ES-I3 (cell line): ENCODE measurements at regions not wholly inside any gene's neighbourhood (a gene's known extent, or its start where the extent isn't known, plus 50 kb on each side); places are given as distances from the start of the nearest gene placed in this dataset.

Source experiments
- H3K36me3 ChIP-seq: 2 replicates; pipeline ENCODE4 v1.6.1; 2013; ENCODE audit warnings: mild to moderate bottlenecking, low read length, control low read depth, moderate library complexity; ENCODE audit not compliant: insufficient read depth
- H3K4me1 ChIP-seq: 2 replicates; pipeline ENCODE4 v1.6.1; 2013; ENCODE audit warnings: mild to moderate bottlenecking, control low read depth, low read length; ENCODE audit not compliant: insufficient read depth
- H3K9ac ChIP-seq: 2 replicates; pipeline ENCODE4 v1.6.1; 2013; ENCODE audit warnings: low read depth, mild to moderate bottlenecking, low read length, moderate library complexity
- H3K9me3 ChIP-seq: 2 replicates; pipeline ENCODE4 v1.6.1; 2013; ENCODE audit warnings: mild to moderate bottlenecking, low read length, moderate library complexity; ENCODE audit not compliant: control insufficient read depth, insufficient read depth

DNA sequence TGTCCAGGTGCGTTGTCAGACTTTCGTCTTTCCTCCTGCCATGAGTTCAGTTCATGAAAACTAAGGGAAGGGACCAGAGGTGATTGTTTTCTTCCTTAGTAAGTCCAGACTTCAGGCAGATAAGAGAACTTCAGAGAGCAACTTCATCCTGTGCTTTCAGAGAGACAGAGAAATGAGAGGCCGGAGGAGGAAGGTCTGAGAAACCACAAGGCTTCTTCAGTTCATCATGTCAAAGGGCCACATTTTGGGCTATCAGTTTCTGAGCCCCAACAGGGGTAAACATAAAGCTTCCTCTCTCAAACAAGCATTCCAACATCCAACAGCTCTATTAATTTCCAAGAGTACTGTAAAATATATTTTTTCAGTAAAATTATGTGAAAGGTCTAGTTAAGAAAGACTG is 668.4 kb upstream of the NRP1 start:
- no peaks in the 10 kb centered on the region for H3K4me1 ChIP-seq
- no peaks in the 10 kb centered on the region for H3K36me3 ChIP-seq
- H3K9me3 ChIP-seq = peaks cover 4% of the 10 kb centered on the region; the same call in 1 of the 2 replicates
- no peak overlapping the region for H3K9ac ChIP-seq

- Histone ChIP-seq H3K9ac (no peak overlapping the region), H3K36me3 (no peaks in the 10 kb centered on the region), H3K4me1 (no peaks in the 10 kb centered on the region), H3K9me3 (peaks cover 4% of the 10 kb centered on the region; the same call in 1 of the 2 replicates)
Observed at GRCh38 chr10:34001831-34002230, 667.4 kb upstream of the NRP1 start.

DNA sequence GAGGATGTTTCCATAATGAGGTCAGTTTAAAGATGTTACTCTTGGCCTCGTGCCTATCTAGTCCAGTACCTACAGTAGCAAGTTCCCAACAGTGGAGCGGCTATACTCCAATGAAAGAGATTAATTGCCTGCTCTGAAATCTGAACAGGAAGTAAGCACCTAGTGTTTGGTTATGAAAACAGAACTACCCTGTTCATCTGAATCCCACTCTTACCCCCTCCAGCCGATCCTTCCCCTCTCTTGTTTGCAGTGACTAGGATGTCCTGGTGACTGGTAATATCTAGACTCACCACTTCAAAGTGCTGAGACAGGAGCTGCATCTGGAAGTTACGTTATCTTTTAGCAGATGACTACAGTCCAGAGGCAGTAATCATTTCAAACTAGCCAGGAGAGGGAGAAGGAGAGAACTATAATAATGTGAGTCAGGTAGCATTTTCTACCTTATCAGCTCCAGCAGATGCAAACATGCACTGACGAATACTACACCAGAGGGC is 666.7 kb upstream of the NRP1 start:
- Histone ChIP-seq H3K9ac (no peak overlapping the region), H3K4me1 (no peaks in the 10 kb centered on the region), H3K9me3 (peaks cover 4% of the 10 kb centered on the region; the same call in 1 of the 2 replicates), H3K36me3 (no peaks in the 10 kb centered on the region)

DNA sequence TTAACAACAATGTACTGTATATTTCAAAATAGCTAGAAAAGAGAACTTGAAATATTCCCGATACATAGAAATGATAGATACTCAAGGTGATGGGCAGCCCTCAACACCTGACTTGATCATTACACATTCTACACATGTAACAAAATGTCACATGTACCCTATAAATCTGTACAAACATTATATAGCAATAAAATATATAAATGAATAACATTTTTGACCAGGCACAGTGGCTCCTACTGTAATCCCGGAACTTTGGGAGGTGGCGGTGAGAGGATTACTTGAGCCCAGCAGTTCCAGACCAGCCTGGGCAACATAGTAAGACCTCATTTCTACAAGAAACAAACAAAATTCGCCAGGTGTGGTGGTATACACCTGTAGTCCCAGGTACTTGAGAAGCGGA is 659.5 kb upstream of the NRP1 start:
- H3K9me3 ChIP-seq = no peaks in the 10 kb centered on the region
- no peaks in the 10 kb centered on the region for H3K4me1 ChIP-seq
- H3K9ac ChIP-seq = no peak overlapping the region
- H3K36me3 ChIP-seq = no peaks in the 10 kb centered on the region

DNA sequence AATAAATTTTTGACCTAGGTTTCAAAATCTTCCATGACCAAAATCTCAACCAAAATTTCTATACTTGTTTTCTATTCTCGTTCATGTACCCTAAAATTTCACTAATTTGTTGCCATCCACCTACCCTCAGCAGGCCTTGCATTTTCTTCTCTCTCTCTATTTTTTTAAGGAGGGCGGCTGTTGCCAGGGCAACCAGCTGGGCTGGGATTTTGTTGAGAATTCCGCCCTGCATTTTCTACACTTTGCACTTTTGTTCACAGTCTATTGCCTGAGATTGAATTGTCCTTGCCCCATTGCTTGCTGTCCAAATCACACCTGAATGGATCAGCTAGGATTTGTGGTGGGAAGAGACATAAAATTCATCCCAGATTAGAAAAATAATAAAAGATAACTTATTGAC is 657.5 kb upstream of the NRP1 start:
- H3K4me1 ChIP-seq = no peaks in the 10 kb centered on the region
- H3K9me3 ChIP-seq = no peaks in the 10 kb centered on the region
- no peak overlapping the region for H3K9ac ChIP-seq
- H3K36me3 ChIP-seq = no peaks in the 10 kb centered on the region

- Histone ChIP-seq H3K36me3 (no peaks in the 10 kb centered on the region), H3K9me3 (no peaks in the 10 kb centered on the region), H3K4me1 (no peaks in the 10 kb centered on the region), H3K9ac (no peak overlapping the region)
Observed at GRCh38 chr10:33986515-33986914, 652.0 kb upstream of the NRP1 start.

GRCh38 chr10:33986016-33986415 is 651.5 kb upstream of the NRP1 start:
- Histone ChIP-seq H3K4me1 (no peaks in the 10 kb centered on the region), H3K9ac (no peak overlapping the region), H3K9me3 (no peaks in the 10 kb centered on the region), H3K36me3 (no peaks in the 10 kb centered on the region)

DNA sequence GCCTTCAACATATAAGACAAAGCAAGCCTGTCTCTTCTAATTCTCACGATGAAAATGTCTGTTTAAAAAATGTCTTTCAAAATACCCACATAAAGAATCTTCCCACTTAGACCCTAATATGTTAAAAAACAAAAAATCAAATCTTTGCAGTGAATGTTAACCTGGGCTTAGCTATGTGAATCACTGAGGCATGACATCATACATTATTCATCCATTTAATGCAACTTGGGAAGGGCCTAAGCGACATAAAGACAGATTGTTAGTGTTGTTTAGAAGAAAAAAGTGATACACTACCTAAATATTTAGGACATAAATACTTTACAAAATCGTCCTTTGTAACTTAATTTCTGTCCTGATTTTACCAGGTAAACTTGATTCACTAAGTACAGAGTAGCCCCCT is 648.5 kb upstream of the NRP1 start:
- H3K9me3 ChIP-seq = no peaks in the 10 kb centered on the region
- H3K36me3 ChIP-seq = no peaks in the 10 kb centered on the region
- H3K9ac ChIP-seq = no peak overlapping the region
- no peaks in the 10 kb centered on the region for H3K4me1 ChIP-seq

DNA sequence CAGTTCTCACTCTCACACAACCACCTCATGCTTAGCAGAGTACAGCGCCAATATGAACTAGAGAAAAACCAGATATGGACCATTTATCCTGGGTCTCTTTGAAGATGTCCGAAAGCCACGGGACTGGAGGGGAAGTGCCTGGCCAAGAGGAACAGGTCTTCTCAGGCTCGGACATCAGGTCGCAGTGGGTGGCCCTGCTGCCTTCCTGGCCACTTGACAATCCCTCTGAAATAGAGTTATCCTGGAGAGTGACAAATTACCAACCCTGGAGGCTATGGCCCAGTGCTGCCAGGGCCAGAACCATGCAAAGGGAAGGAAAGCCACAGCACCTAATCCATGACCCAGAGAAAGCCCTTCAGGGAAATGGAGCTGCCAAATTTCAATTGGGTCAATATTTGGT is 646.8 kb upstream of the NRP1 start:
- Histone ChIP-seq H3K9me3 (no peaks in the 10 kb centered on the region), H3K9ac (no peak overlapping the region), H3K4me1 (no peaks in the 10 kb centered on the region)

GRCh38 chr10:33979195-33979594 is 644.7 kb upstream of the NRP1 start:
- H3K36me3 ChIP-seq = no peaks in the 10 kb centered on the region
- no peaks in the 10 kb centered on the region for H3K9me3 ChIP-seq

More for the DNA sequence above, 646.8 kb upstream of the NRP1 start:
- H3K36me3 ChIP-seq = no peaks in the 10 kb centered on the region

GRCh38 chr10:33975481-33975880 is 641.0 kb upstream of the NRP1 start:
- Histone ChIP-seq H3K9ac (no peak overlapping the region), H3K36me3 (no peaks in the 10 kb centered on the region), H3K4me1 (no peaks in the 10 kb centered on the region), H3K9me3 (no peaks in the 10 kb centered on the region)

More at GRCh38 chr10:33979195-33979594, 644.7 kb upstream of the NRP1 start:
- Histone ChIP-seq H3K9ac (no peak overlapping the region), H3K4me1 (no peaks in the 10 kb centered on the region)

DNA sequence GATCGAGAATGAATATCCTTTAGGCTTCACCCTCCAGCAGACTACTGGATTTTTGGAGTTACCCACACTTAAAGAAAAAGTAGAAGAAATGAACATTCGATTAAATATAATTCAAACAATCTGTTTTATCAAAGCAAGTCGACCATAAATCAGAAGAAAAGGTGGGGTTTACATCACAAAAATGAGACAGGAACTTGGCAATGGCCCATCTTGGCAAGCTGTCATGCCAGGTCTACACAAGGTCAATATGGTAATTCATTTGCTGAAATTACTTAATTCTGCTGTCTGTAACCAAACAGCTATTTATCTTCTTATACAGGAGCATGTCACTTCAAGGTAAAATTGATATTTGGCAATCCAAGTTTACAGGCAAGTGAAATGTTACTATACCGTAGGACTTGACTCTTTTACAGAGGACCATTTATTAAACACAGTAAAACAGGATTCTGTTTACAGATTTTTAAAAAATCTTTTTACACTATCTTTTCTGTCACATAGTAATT is 640.6 kb upstream of the NRP1 start:
- no peaks in the 10 kb centered on the region for H3K4me1 ChIP-seq
- H3K9ac ChIP-seq = no peak overlapping the region
- no peaks in the 10 kb centered on the region for H3K9me3 ChIP-seq
- H3K36me3 ChIP-seq = no peaks in the 10 kb centered on the region

- Histone ChIP-seq H3K36me3 (no peaks in the 10 kb centered on the region), H3K9ac (no peak overlapping the region), H3K4me1 (no peaks in the 10 kb centered on the region), H3K9me3 (no peaks in the 10 kb centered on the region)
Observed at GRCh38 chr10:33968983-33969382, 634.5 kb upstream of the NRP1 start.

DNA sequence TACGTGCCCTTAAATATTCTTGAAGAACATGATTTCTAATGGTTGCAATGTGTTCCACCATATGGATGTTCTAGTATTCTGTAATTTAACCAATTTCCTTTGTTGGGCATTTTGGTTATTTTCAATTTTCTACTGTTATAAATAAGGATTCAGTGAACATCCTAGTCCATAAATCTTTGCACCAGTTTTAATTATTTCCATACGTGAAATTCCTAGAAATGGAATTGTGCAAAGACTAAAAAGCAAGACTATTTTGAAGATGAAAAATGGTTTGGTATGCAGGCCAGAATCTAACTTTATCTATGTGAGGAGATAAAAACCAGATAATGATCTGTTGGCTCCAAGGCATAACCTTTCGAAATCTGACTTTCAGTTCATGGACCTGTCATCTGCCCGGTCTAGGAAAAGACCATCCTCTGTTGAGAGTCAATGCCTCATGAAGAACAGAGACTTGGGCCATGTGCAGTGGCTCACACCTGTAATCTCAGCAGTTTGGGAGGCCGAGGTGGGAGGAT is 633.2 kb upstream of the NRP1 start:
- no peak overlapping the region for H3K9ac ChIP-seq
- no peaks in the 10 kb centered on the region for H3K4me1 ChIP-seq
- no peaks in the 10 kb centered on the region for H3K36me3 ChIP-seq
- no peaks in the 10 kb centered on the region for H3K9me3 ChIP-seq

GRCh38 chr10:33966946-33967345 is 632.5 kb upstream of the NRP1 start:
- Histone ChIP-seq H3K4me1 (no peaks in the 10 kb centered on the region), H3K9me3 (no peaks in the 10 kb centered on the region), H3K9ac (no peak overlapping the region), H3K36me3 (no peaks in the 10 kb centered on the region)
